ENCODE measurements at regions not wholly inside any gene's neighbourhood (a gene's known extent, or its start where the extent isn't known, plus 50 kb on each side); places are given as distances from the start of the nearest gene placed in this dataset.
"Not testable (repeated sequence)": the region's sequence is repeated elsewhere in the genome, so short reads cannot be mapped to it uniquely, and the experiment has no call there.

DNA sequence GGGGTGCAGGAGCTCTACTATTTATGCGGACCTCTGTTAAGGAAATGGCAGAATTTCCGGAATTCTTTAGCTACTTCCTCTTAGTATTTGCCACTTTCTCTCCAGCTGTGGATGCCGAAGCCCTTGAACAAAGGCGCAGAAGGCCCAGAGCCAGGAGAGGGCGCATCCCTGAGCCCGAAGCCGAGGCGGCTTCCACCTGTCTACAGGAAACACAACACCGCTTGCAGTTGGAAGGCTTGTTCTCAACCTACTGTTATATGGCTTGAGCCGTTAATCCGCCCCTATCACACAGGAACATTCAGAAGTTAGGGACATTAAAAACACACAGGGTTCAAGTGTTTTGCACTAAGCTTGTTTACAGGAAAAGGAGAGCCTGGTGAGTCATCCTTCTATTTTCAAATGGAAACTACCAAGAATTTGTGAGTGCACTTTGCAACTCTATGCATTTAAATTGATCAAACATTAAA is 417.1 kb downstream of the BCKDHB start:
- in situ Hi-C loops (cut with HindIII; ENCODE audit: low sequenced_read_pairs), result no loop called here
- no peak for DNase-seq (ENCODE audit: low read depth)

DNA sequence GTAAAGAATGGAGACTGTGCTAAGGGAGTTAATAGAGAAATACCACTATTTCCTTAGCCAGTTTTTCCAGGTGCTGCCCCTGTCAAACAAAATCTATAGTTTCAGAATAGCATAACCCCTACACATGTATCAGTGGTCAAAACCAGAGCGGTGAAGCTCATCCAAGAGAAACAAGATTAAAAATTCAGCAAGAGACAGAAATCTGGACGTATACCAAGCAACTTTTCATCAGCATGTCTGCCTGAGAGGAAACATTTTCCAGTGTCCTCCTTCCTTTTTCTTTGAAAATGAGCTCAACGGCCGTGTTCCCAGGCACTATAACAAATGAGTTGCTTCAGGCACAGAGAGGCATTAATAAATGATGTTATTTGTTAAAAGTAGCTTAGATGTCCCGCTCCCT is 416.5 kb downstream of the BCKDHB start:
- TF ChIP-seq, protein P1, sequence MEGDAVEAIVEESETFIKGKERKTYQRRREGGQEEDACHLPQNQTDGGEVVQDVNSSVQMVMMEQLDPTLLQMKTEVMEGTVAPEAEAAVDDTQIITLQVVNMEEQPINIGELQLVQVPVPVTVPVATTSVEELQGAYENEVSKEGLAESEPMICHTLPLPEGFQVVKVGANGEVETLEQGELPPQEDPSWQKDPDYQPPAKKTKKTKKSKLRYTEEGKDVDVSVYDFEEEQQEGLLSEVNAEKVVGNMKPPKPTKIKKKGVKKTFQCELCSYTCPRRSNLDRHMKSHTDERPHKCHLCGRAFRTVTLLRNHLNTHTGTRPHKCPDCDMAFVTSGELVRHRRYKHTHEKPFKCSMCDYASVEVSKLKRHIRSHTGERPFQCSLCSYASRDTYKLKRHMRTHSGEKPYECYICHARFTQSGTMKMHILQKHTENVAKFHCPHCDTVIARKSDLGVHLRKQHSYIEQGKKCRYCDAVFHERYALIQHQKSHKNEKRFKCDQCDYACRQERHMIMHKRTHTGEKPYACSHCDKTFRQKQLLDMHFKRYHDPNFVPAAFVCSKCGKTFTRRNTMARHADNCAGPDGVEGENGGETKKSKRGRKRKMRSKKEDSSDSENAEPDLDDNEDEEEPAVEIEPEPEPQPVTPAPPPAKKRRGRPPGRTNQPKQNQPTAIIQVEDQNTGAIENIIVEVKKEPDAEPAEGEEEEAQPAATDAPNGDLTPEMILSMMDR (IDR thresholded peaks at IDR 0.05; ENCODE audit: low read depth, low read length, missing control alignments), result no peak
- in situ Hi-C loops (cut with HindIII; ENCODE audit: low sequenced_read_pairs), result no loop called here
- DNase-seq (ENCODE audit: low read depth), result peak; percentile 40
- H3K4me3 ChIP-seq (ENCODE audit: low read depth, low read length), result no peak overlapping the region

More for the DNA sequence above, 417.1 kb downstream of the BCKDHB start:
- TF ChIP-seq, protein P1 (IDR thresholded peaks at IDR 0.05; ENCODE audit: low read depth, low read length, missing control alignments), result no peak
- no peak overlapping the region for H3K4me3 ChIP-seq (ENCODE audit: low read depth, low read length)

DNA sequence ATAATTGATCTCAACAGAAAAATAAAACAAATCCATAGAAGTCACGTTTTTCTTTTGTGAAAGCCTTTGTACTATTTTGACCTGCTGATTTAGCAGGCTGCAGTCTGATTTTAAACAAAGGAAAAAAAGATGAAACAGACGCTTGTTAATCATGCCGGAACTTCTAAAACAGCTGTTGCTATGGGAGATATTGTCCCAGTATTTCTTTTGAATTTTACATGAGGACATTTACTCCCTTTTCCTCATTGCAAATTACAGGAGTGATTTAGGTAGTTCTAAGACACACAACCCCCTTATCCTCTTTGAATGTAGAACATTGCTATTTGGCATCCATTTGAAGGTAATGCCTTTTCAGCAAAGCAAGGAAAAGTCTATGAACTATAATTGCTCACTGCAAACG is 416.1 kb downstream of the BCKDHB start:
- TF ChIP-seq, protein P1 (IDR thresholded peaks at IDR 0.05; ENCODE audit: low read depth, low read length, missing control alignments), result no peak
- in situ Hi-C loops (cut with HindIII; ENCODE audit: low sequenced_read_pairs), result no loop called here
- no peak overlapping the region for H3K4me3 ChIP-seq (ENCODE audit: low read depth, low read length)
- no peak for DNase-seq (ENCODE audit: low read depth)

DNA sequence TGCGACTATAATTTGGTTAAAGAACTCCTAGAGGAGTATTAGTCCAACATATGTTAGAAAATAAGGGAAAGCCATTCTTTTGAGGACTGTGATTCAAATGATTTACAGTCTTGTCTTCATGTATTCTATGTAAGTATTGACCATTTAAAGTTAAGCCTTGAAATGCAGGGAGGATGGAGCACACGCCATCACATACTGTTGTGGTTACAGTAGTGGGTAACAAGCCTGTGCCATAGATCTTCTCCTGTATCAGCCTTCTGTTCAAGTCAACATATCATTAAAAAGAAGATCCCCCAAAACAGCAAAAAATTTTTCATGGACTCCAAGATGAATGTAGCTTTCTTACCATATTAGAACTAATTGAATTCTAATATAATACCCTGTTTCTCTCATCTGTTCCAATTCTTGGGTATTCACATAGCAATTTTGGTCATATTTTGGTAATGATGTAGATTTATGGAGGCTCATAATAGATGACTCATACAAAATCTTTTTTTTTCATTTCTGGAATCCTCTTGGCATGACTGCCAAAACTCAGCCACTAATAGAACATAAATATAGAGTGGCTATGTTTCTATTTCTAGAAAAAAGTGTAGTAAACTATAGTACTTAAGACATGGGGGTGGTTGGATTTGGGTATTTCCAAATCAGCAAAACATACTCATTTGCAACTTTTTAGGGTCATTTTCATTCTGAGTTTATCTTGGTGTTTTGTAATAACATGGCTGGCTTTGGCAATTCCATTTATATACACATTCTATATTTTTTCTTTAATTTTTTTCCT is 413.5 kb downstream of the BCKDHB start:
- TF ChIP-seq, protein P1 (IDR thresholded peaks at IDR 0.05; ENCODE audit: low read depth, low read length, missing control alignments), result no peak
- DNase-seq (ENCODE audit: low read depth), result peak; percentile 48
- H3K4me3 ChIP-seq (ENCODE audit: low read depth, low read length), result no peak overlapping the region
- in situ Hi-C loops (cut with HindIII; ENCODE audit: low sequenced_read_pairs), result no loop called here

DNA sequence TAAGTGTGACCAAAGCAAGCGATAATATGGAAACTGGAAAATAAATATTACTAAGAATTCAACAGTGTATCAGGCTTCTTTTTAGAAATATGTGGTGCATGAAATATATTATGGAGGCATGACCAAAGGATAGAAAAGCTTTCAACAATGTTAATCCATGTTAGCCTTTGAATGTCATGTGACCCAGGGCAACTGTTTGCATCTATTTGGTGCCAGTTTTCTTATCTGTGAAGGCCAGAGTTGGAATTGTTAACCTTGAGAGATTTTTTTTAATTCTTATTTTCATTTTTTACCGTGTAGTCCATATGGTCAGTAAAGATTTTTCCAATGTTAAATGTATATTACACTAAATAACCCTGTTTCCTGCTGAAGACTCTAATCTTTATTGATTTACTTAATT is 411.1 kb downstream of the BCKDHB start:
- H3K4me3 ChIP-seq (ENCODE audit: low read depth, low read length), result no peak overlapping the region
- no peak for DNase-seq (ENCODE audit: low read depth)
- in situ Hi-C loops (cut with HindIII; ENCODE audit: low sequenced_read_pairs), result no loop called here
- TF ChIP-seq, protein P1 (IDR thresholded peaks at IDR 0.05; ENCODE audit: low read depth, low read length, missing control alignments), result no peak

DNA sequence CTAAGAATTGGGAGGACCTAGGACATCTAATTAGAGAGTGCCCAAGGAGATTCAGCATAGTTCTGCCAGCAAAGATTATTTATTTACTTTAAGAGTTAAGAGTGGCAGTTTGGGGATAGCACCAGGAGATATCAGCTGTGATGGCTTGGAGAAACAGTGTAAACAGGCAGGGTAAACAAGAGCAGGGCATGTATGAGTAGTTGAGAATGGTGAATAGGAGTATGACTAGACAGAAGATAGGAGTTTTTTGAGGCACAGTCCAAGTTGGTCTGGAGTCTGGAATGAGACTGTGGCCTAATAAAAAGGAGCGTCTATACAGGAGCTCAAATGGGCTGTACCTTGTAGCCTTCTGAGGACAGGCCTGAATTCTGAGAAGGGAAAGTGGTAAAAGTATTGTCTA is 404.1 kb downstream of the BCKDHB start:
- DNase-seq (ENCODE audit: low read depth); in situ Hi-C loops (cut with HindIII; ENCODE audit: low sequenced_read_pairs); H3K4me3 ChIP-seq (ENCODE audit: low read depth, low read length): not testable (repeated sequence)

DNA sequence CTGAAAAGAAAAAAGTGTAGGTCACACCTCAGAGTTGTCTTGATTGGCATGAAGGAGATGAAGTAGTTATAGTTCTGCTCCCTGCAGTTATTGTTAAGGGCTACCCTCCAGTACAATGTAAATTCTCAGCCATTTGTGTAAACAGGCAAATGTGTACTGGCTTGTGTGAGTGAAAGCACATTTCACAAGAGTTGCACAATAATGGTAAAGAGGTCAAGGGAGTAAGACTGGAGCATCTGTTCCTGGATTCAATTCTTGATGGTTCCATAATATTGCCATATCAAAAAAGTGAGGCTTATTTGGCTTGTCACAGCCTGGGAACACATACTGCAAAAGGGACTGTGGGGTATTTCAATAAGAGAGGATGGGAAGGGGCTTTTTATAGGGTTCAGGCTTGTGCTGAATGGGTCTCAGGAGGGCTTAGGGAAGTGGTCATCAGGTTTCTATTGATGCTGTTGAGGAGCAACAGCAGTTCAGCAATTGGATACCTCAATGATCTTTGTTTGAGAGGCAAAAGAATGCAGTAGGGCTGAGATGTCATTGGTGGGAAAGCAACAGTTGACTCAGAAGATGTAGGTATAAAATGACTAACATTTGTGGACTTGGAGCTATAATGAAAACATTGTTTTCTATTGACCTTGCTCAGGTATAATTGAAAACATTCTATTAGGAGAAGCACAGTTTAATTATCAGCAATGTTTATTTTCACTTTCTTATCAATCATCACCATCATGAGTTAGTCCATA is 402.6 kb downstream of the BCKDHB start:
- DNase-seq (ENCODE audit: low read depth), result no peak
- TF ChIP-seq, protein P1 (IDR thresholded peaks at IDR 0.05; ENCODE audit: low read depth, low read length, missing control alignments), result no peak
- in situ Hi-C loops (cut with HindIII; ENCODE audit: low sequenced_read_pairs), result no loop called here
- H3K4me3 ChIP-seq (ENCODE audit: low read depth, low read length), result no peak overlapping the region
